H9 (cell line): ENCODE measurements at regions not wholly inside any gene's neighbourhood (a gene's known extent, or its start where the extent isn't known, plus 50 kb on each side); places are given as distances from the start of the nearest gene placed in this dataset.

Source experiments
- DNase-seq: peaks from one replicate; pipeline ENCODE4 v3.0.0-alpha.2; 2017
- H2AFZ ChIP-seq: one replicate; pipeline ENCODE4 v1.6.1; 2013; ENCODE audit warnings: mild to moderate bottlenecking, low read length, control low read depth, moderate library complexity
- H2AK5ac ChIP-seq: 2 replicates; pipeline ENCODE4 v1.6.1; 2013; ENCODE audit warnings: low read length, control low read depth, mixed read lengths; ENCODE audit not compliant: insufficient read length
- H2BK120ac ChIP-seq: one replicate; pipeline ENCODE4 v1.6.1; 2013; ENCODE audit warnings: low read depth, mild to moderate bottlenecking, low read length, control low read depth, inconsistent platforms; ENCODE audit not compliant: poor library complexity, severe bottlenecking
- H2BK12ac ChIP-seq: 2 replicates; pipeline ENCODE4 v1.6.1; 2013; ENCODE audit warnings: low read length, control low read depth, mixed read lengths, low read depth; ENCODE audit not compliant: insufficient read length
- H2BK15ac ChIP-seq: 2 replicates; pipeline ENCODE4 v1.6.1; 2013; ENCODE audit warnings: low read depth, low read length, control low read depth
- H2BK20ac ChIP-seq: one replicate; pipeline ENCODE4 v1.6.1; 2013; ENCODE audit warnings: low read depth, mild to moderate bottlenecking, low read length, control low read depth, inconsistent platforms; ENCODE audit not compliant: poor library complexity, severe bottlenecking
- H2BK5ac ChIP-seq: 2 replicates; pipeline ENCODE4 v1.6.1; 2013; ENCODE audit warnings: low read length, control low read depth, mixed read lengths; ENCODE audit not compliant: insufficient read length
- H3K14ac ChIP-seq: 2 replicates; pipeline ENCODE4 v1.6.1; 2013; ENCODE audit warnings: low read length, control low read depth; ENCODE audit not compliant: insufficient read depth
- H3K18ac ChIP-seq: 2 replicates; pipeline ENCODE4 v1.6.1; 2013; ENCODE audit warnings: low read depth, mild to moderate bottlenecking, mixed read lengths, low read length, control low read depth; ENCODE audit not compliant: insufficient read length
- H3K23ac ChIP-seq: 2 replicates; pipeline ENCODE4 v1.6.1; 2013; ENCODE audit warnings: low read length, control low read depth, mixed read lengths, low read depth; ENCODE audit not compliant: insufficient read length
- H3K23me2 ChIP-seq: 2 replicates; pipeline ENCODE4 v1.6.1; 2013; ENCODE audit warnings: low read depth, mild to moderate bottlenecking, mixed read lengths, low read length, control low read depth; ENCODE audit not compliant: insufficient read length, poor library complexity, severe bottlenecking
- H3K27ac ChIP-seq: 2 replicates; pipeline ENCODE4 v1.5.1; 2013; ENCODE audit warnings: low read length, control low read depth, mixed read lengths, low read depth; ENCODE audit not compliant: insufficient read length
- H3K27me3 ChIP-seq: 2 replicates; pipeline ENCODE4 v1.6.1; 2013; ENCODE audit warnings: low read length, control low read depth, inconsistent platforms; ENCODE audit not compliant: insufficient read depth
- H3K4ac ChIP-seq: 2 replicates; pipeline ENCODE4 v1.6.1; 2013; ENCODE audit warnings: low read depth, mild to moderate bottlenecking, control low read depth, inconsistent platforms, low read length, moderate library complexity
- H3K4me1 ChIP-seq: 2 replicates; pipeline ENCODE4 v1.6.1; 2013; ENCODE audit warnings: low read length, control low read depth, inconsistent platforms; ENCODE audit not compliant: insufficient read depth
- H3K4me2 ChIP-seq: 2 replicates; pipeline ENCODE4 v1.6.1; 2013; ENCODE audit warnings: low read length, control low read depth, mixed read lengths; ENCODE audit not compliant: insufficient read length, insufficient read depth
- H3K56ac ChIP-seq: 2 replicates; pipeline ENCODE4 v1.6.1; 2013; ENCODE audit warnings: low read depth, mild to moderate bottlenecking, mixed read lengths, low read length, control low read depth; ENCODE audit not compliant: insufficient read length
- H3K79me1 ChIP-seq: 2 replicates; pipeline ENCODE4 v1.6.1; 2013; ENCODE audit warnings: low read depth, mild to moderate bottlenecking, moderate library complexity, low read length, control low read depth, inconsistent platforms; ENCODE audit not compliant: insufficient read depth, poor library complexity, severe bottlenecking
- H3K79me2 ChIP-seq: 2 replicates; pipeline ENCODE4 v1.6.1; 2013; ENCODE audit warnings: low read length, control low read depth, inconsistent platforms; ENCODE audit not compliant: insufficient read depth
- H3K9ac ChIP-seq: 2 replicates; pipeline ENCODE4 v1.6.1; 2013; ENCODE audit warnings: low read length, control low read depth, mixed read lengths; ENCODE audit not compliant: insufficient read length; ENCODE audit errors: extremely low read depth
- H3K9me3 ChIP-seq: one replicate; pipeline ENCODE4 v1.6.1; 2013; ENCODE audit warnings: low read depth, low read length, inconsistent platforms; ENCODE audit not compliant: control insufficient read depth
- H3T11ph ChIP-seq: one replicate; pipeline ENCODE4 v1.6.1; 2013; ENCODE audit warnings: mild to moderate bottlenecking, low read length, control low read depth, inconsistent platforms
- H4K20me1 ChIP-seq: one replicate; pipeline ENCODE4 v1.6.1; 2013; ENCODE audit not compliant: control insufficient read depth, insufficient read length, insufficient read depth
- H4K5ac ChIP-seq: 2 replicates; pipeline ENCODE4 v1.6.1; 2013; ENCODE audit warnings: low read depth, mild to moderate bottlenecking, mixed read lengths, low read length, control low read depth; ENCODE audit not compliant: insufficient read length
- H4K8ac ChIP-seq: replicated peaks from 2 replicates; pipeline ENCODE4 v1.6.1; 2013; ENCODE audit warnings: low read length, control low read depth, mixed read lengths, low read depth; ENCODE audit not compliant: insufficient read length
- H4K91ac ChIP-seq: 2 replicates; pipeline ENCODE4 v1.6.1; 2013; ENCODE audit warnings: low read depth, mild to moderate bottlenecking, moderate library complexity, mixed read lengths, low read length, control low read depth; ENCODE audit not compliant: insufficient read length
- H3K27ac Mint-ChIP-seq, 3 experiments: 2 replicates in 2 of 3; 3 replicates in 1 of 3; pipeline ENCODE4 v1.8.0; 2020 to 2021; ENCODE audit warnings: mixed read lengths in 3 of 3, mild to moderate bottlenecking in 1 of 3, moderate library complexity in 1 of 3
- H3K27me3 Mint-ChIP-seq: 2 replicates; pipeline ENCODE4 v1.8.0; 2021; ENCODE audit warnings: low read depth, mild to moderate bottlenecking, moderate library complexity, mixed read lengths
- H3K36me3 Mint-ChIP-seq, 3 experiments: 2 replicates in 2 of 3; 3 replicates in 1 of 3; pipeline ENCODE4 v1.8.0; 2020 to 2021; ENCODE audit warnings: low read depth in 3 of 3, mixed read lengths in 3 of 3; ENCODE audit not compliant: insufficient read depth in 1 of 3
- H3K4me1 Mint-ChIP-seq, 2 experiments: 2 replicates each; pipeline ENCODE4 v1.8.0; 2020; ENCODE audit warnings: mixed read lengths in 2 of 2
- H3K4me3 Mint-ChIP-seq, 2 experiments: 2 replicates in 1 of 2; 3 replicates in 1 of 2; pipeline ENCODE4 v1.8.0; 2020 to 2021; ENCODE audit warnings: mild to moderate bottlenecking in 2 of 2, mixed read lengths in 2 of 2, moderate library complexity in 1 of 2
- H3K9me3 Mint-ChIP-seq, 2 experiments: 2 replicates in 1 of 2; 3 replicates in 1 of 2; pipeline ENCODE4 v1.8.0; 2020; ENCODE audit warnings: mild to moderate bottlenecking in 2 of 2, mixed read lengths in 2 of 2, moderate library complexity in 1 of 2
- WGBS: extraction: QIAGEN DNeasy Blood & Tissue Kit; methylation state at CpG from one replicate; pipeline ENCODE4 v1.1.7; 2013; ENCODE audit warnings: missing lambda C conversion rate, low lambda C conversion rate, mixed read lengths; ENCODE audit not compliant: insufficient read length; ENCODE audit errors: extremely low coverage; 5-methylcytosine and 5-hydroxymethylcytosine counted together
- TF ChIP-seq, protein P1 (sequence below): fragments of 200-600 bp; sonication (generic); conservative IDR thresholded peaks from 3 replicates; pipeline ENCODE4 v1.8.0; 2021; ENCODE audit warnings: antibody characterized with exemption, mild to moderate bottlenecking

DNA sequence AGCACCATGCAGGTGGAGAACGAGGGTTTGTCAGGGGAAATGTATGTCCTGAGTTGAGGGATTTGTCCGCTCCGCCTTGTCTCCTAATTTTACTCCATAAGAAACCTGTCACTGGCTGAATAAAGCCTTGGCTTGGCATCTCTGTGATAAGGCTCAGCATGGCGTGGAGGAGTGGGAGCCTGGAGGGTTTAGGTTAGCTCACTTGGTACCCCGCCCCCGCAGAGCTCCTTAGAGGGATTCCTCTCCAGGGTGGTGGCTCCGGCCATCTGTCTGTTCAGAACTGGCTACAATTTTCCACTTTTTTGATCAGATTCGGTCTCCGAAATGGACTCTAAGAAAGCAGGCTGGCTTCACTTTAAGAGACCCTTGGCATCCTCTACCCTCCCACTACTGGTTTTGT, 192.2 kb upstream of the SYNDIG1 start:
- no peak for DNase-seq
- Histone ChIP-seq H4K20me1 (no peaks in the 10 kb centered on the region), H2AK5ac (no peak overlapping the region), H3K56ac (no peak overlapping the region), H3K18ac (no peak overlapping the region), H4K5ac (no peak overlapping the region), H3K23ac (no peak overlapping the region), H3K9me3 (no peaks in the 10 kb centered on the region), H3K27ac (no peak overlapping the region), H3K14ac (no peak overlapping the region), H3K4ac (no peak overlapping the region), H3T11ph (no peak overlapping the region), H2BK15ac (no peak overlapping the region), H3K27me3 (no peaks in the 10 kb centered on the region), H3K79me2 (no peaks in the 10 kb centered on the region), H3K4me1 (no peaks in the 10 kb centered on the region), H3K4me2 (no peak overlapping the region), H2BK20ac (no peak overlapping the region), H2BK12ac (no peak overlapping the region), H3K23me2 (no peaks in the 10 kb centered on the region), H2AFZ (no peak overlapping the region), H4K8ac (no peak overlapping the region), H2BK5ac (no peak overlapping the region), H4K91ac (no peak overlapping the region), H3K79me1 (no peaks in the 10 kb centered on the region), H2BK120ac (no peak overlapping the region), H3K9ac (no peak overlapping the region)
- WGBS: no CpG with 5 or more reads among the region's 9 CpGs
- Mint-ChIP-seq H3K4me3 (no peak overlapping the region), H3K27ac (no peak overlapping the region; a peak in 1 of 7 replicates), H3K4me1 (peaks cover 4 to 9% of the 10 kb centered on the region in 2 experiments; a peak in 3 of 4 replicates), H3K36me3 (no peaks in the 10 kb centered on the region), H3K27me3 (no peaks in the 10 kb centered on the region; the same call in 1 of the 2 replicates), H3K9me3 (0 out of 5 replicates have a peak, but pooled peaks cover 0 to 3% of the 10 kb centered on the region in 2 experiments)
- TF ChIP-seq, protein P1, sequence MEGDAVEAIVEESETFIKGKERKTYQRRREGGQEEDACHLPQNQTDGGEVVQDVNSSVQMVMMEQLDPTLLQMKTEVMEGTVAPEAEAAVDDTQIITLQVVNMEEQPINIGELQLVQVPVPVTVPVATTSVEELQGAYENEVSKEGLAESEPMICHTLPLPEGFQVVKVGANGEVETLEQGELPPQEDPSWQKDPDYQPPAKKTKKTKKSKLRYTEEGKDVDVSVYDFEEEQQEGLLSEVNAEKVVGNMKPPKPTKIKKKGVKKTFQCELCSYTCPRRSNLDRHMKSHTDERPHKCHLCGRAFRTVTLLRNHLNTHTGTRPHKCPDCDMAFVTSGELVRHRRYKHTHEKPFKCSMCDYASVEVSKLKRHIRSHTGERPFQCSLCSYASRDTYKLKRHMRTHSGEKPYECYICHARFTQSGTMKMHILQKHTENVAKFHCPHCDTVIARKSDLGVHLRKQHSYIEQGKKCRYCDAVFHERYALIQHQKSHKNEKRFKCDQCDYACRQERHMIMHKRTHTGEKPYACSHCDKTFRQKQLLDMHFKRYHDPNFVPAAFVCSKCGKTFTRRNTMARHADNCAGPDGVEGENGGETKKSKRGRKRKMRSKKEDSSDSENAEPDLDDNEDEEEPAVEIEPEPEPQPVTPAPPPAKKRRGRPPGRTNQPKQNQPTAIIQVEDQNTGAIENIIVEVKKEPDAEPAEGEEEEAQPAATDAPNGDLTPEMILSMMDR: no peak
